Activated CD8-positive, alpha-beta memory T cell treated with anti-CD3 and anti-CD28 coated beads for 36 hours (primary cell): ENCODE measurements at regions not wholly inside any gene's neighbourhood (a gene's known extent, or its start where the extent isn't known, plus 50 kb on each side); places are given as distances from the start of the nearest gene placed in this dataset.

Experiments used
- CTCF ChIA-PET: fragments of 350-600 bp; sonication (Branson Sonifier 250); formaldehyde crosslinking; loops from one replicate; lab custom pipeline; 2021; ENCODE audit warnings: antibody characterized with exemption; lab: Charles Lee
- POLR2A ChIA-PET: fragments of 350-600 bp; sonication (Branson Sonifier 250); formaldehyde crosslinking; loops from one replicate; lab custom pipeline; 2021; ENCODE audit warnings: antibody characterized with exemption; lab: Charles Lee

DNA sequence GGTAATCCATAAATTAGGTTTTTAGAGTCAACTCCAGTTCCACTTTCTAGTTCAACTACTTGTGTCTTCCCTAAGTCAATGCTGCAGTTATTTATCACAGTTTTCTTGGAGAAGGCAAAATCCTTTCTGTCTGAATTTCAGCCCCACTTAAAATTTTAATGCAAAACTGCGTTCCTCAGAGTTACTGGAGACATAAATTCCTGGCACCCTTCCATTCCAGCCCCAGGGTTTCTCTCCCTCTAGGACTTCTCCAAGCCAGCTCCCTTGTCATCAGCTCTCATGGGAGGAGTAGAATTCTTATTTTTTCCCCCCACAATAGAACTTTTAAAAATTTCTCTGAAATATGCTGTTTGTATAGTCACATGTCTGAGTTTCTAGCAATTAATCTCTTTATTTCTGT, 50.6 kb upstream of the PHOX2B start:
- POLR2A ChIA-PET: no interaction called here
- CTCF ChIA-PET: no interaction called here
